ENCODE measurements at regions not wholly inside any gene's neighbourhood (a gene's known extent, or its start where the extent isn't known, plus 50 kb on each side); places are given as distances from the start of the nearest gene placed in this dataset.

DNA sequence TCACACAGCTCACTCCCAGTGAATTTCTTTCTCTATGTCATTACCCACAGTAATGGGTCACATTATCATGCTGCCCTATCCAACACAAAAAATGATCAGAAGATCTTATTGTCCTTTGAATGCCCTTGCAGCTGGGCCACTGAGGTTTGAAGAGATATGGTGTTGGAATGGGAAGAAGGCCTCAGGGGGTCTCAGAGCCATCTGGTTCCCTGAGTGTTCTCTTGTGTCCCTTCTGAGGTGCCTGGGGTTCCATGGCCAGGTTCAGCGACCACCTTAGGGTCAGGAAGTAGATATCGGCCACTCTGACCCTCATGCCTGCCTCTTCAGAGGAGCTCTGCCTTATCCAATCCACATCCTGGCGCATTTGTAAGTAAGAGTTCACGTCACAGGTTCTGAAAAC is 232.3 kb downstream of the TJP1 start:
- Histone ChIP-seq H3K18ac (ENCODE audit: low read depth, low read length) (no peak overlapping the region), H2BK5ac (ENCODE audit: low read depth, low read length, poor library complexity, severe bottlenecking) (no peak overlapping the region), H3K56ac (ENCODE audit: extremely low read depth, insufficient read depth, low read length) (no peak overlapping the region), H2AFZ (replicated peaks; ENCODE audit: low read length, poor library complexity) (no peak overlapping the region), H3K4me3 (ENCODE audit: insufficient read depth, low read depth, low read length) (no peak overlapping the region), H3K9me1 (ENCODE audit: insufficient read depth, low read length) (no peaks in the 10 kb centered on the region), H3K36me3 (ENCODE audit: control insufficient read depth, insufficient read depth, low read length) (no peaks in the 10 kb centered on the region), H3K27ac (ENCODE audit: insufficient read depth, low read length) (no peak overlapping the region), H3K9ac (ENCODE audit: low read depth, low read length) (no peak overlapping the region), H2AK5ac (ENCODE audit: low read depth, low read length) (no peak overlapping the region), H3K79me1 (ENCODE audit: low read depth in 1 of 2, low read length in 2 of 2) (no peaks in the 10 kb centered on the region), H3K23ac (ENCODE audit: low read depth, low read length) (no peak overlapping the region), H2BK15ac (ENCODE audit: low read depth, low read length) (no peak overlapping the region), H3K14ac (replicated peaks; ENCODE audit: low read depth, low read length) (no peak overlapping the region), H4K91ac (ENCODE audit: insufficient read depth, low read depth, low read length) (no peak overlapping the region), H3K4ac (ENCODE audit: low read depth, low read length) (no peak overlapping the region), H3K9me3 (ENCODE audit: control insufficient read depth, insufficient read depth, low read length) (no peaks in the 10 kb centered on the region), H2AK9ac (replicated peaks; ENCODE audit: low read depth, low read length, poor library complexity) (no peak overlapping the region), H4K8ac (ENCODE audit: low read depth in 2 of 2, low read length in 2 of 2) (no peak overlapping the region), H4K20me1 (ENCODE audit: insufficient read depth, low read length) (no peaks in the 10 kb centered on the region), H2BK120ac (ENCODE audit: low read depth, low read length) (no peak overlapping the region), H3K4me2 (ENCODE audit: low read depth, low read length) (no peak overlapping the region), H3K27me3 (ENCODE audit: control insufficient read depth, insufficient read depth, low read length) (peaks cover 20% of the 10 kb centered on the region), H3K4me1 (ENCODE audit: control insufficient read depth, insufficient read depth, low read length) (no peaks in the 10 kb centered on the region), H2BK20ac (ENCODE audit: low read depth, low read length) (no peak overlapping the region), H4K5ac (ENCODE audit: low read depth, low read length) (no peak overlapping the region)
- in situ Hi-C loops (cut with MboI; ENCODE audit: low sequenced_read_pairs): loop anchor here (5.0 kb wide), 1 partner anchor 47 kb away; no protein-coding TSS in a partner anchor
- dilution Hi-C loops (cut with HindIII; ENCODE audit: low sequenced_read_pairs, unreplicated experiment): no loop called here
- TF ChIP-seq, protein P1, sequence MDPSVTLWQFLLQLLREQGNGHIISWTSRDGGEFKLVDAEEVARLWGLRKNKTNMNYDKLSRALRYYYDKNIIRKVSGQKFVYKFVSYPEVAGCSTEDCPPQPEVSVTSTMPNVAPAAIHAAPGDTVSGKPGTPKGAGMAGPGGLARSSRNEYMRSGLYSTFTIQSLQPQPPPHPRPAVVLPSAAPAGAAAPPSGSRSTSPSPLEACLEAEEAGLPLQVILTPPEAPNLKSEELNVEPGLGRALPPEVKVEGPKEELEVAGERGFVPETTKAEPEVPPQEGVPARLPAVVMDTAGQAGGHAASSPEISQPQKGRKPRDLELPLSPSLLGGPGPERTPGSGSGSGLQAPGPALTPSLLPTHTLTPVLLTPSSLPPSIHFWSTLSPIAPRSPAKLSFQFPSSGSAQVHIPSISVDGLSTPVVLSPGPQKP (IDR thresholded peaks at IDR 0.05; ENCODE audit: borderline replicate concordance, low read depth, low read length): no peak
- TF ChIP-seq CHD1 (IDR thresholded peaks at IDR 0.05; ENCODE audit: low read depth, low read length) (no peak), NFE2L2 (IDR thresholded peaks at IDR 0.05; ENCODE audit: low read depth, low read length) (no peak), MXI1 (IDR thresholded peaks at IDR 0.05; ENCODE audit: borderline replicate concordance, low read depth, low read length) (no peak), USF2 (IDR thresholded peaks at IDR 0.05; ENCODE audit: low read depth, low read length) (no peak), FOS (IDR thresholded peaks at IDR 0.05; ENCODE audit: low read depth, low read length) (no peak), CEBPB (IDR thresholded peaks at IDR 0.05; ENCODE audit: low read depth, low read length) (no peak), POLR2A (IDR thresholded peaks at IDR 0.05; ENCODE audit: low read depth, low read length) (no peak), MAZ (IDR thresholded peaks at IDR 0.05; ENCODE audit: borderline replicate concordance, low read depth, low read length) (no peak), SMC3 (IDR thresholded peaks at IDR 0.05; ENCODE audit: low read depth, low read length) (no peak), RCOR1 (IDR thresholded peaks at IDR 0.05; ENCODE audit: insufficient replicate concordance, low read length) (no peak)
- ATAC-seq (ENCODE audit: low read depth) (no peak), DNase-seq (no peak)
- BruUV-seq (replicated peaks): no TSS peak
- ChIA-PET POLR2A (ENCODE audit: unreplicated experiment) (no interaction called here), CTCF (no interaction called here)
- intact Hi-C loops (cut with micrococcal nuclease): loop anchor here (10.0 kb wide), 1 partner anchor 55 kb away; no protein-coding TSS in a partner anchor
- WGBS, 2 experiments (ENCODE audit: extremely low coverage in 2 of 2, insufficient read length in 1 of 2): 83% methylated on average over 2 of the region's 4 CpGs; no CpG with 5 or more reads in 1 of the 2 experiments
